ENCODE measurements at regions not wholly inside any gene's neighbourhood (a gene's known extent, or its start where the extent isn't known, plus 50 kb on each side); places are given as distances from the start of the nearest gene placed in this dataset.
"Not testable (repeated sequence)": the region's sequence is repeated elsewhere in the genome, so short reads cannot be mapped to it uniquely, and the experiment has no call there.

DNA sequence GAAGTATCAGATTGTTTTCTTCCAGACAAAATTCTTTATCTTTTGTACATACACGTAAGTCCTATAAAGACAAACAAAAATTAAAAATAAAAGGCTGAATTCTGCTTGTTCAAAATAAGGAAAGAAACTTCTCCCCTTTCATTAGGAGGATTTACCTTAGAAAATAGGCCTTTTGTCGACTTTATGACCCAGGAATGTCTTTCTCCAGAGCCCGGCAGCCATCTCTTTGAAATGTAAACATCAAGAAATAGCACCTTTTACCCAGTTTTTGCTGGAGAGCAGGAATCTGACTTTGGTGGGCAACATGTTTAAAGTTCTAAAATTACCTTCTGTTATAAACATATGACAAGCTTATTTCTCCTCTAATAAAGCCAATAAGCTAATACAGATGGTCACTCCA, 373.0 kb upstream of the FTMT start:
- no peak overlapping the region for H3K27ac ChIP-seq
- intact Hi-C loops (cut with DNase I; ENCODE audit: low total_unique reads): no loop called here

DNA sequence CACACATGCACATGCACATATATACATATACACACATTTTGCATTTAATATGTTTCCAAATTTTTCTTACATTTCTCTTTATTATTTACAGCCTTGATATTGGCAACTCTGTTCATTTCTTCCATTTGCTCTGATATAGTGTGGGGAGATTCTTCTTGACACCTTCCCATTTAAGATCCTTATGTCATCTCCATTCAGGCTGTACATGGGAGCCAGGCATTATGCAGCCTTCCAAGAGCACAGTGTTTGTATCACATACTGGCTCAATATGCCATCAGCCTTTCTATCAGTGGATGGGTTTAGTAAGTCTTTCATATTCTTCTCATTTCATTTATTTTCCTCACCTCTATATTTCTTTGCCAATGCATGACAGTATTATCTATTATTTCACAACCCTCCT, 372.3 kb upstream of the FTMT start:
- TF ChIP-seq CTCF (IDR thresholded peaks at IDR 0.05): no peak
- Histone ChIP-seq H3K36me3 (no peaks in the 10 kb centered on the region), H3K27ac (no peak overlapping the region), H3K27me3 (no peaks in the 10 kb centered on the region), H3K4me3 (no peak overlapping the region), H3K4me1 (no peaks in the 10 kb centered on the region), H3K9me3 (no peaks in the 10 kb centered on the region)
- intact Hi-C loops (cut with DNase I; ENCODE audit: low total_unique reads): no loop called here
- no peak for DNase-seq

More for the DNA sequence above, 373.0 kb upstream of the FTMT start:
- H3K9me3 ChIP-seq: no peaks in the 10 kb centered on the region
- H3K36me3 ChIP-seq: no peaks in the 10 kb centered on the region
- no peak for DNase-seq
- TF ChIP-seq CTCF (IDR thresholded peaks at IDR 0.05): no peak
- H3K27me3 ChIP-seq: no peaks in the 10 kb centered on the region
- no peaks in the 10 kb centered on the region for H3K4me1 ChIP-seq
- no peak overlapping the region for H3K4me3 ChIP-seq

- Histone ChIP-seq H3K9me3 (no peaks in the 10 kb centered on the region), H3K36me3 (no peaks in the 10 kb centered on the region), H3K4me3 (no peak overlapping the region), H3K27ac (no peak overlapping the region), H3K4me1 (no peaks in the 10 kb centered on the region), H3K27me3 (no peaks in the 10 kb centered on the region)
- no peak for DNase-seq
- TF ChIP-seq CTCF (IDR thresholded peaks at IDR 0.05): no peak
- intact Hi-C loops (cut with DNase I; ENCODE audit: low total_unique reads): no loop called here
Observed at GRCh38 chr5:121485281-121485680, 366.4 kb upstream of the FTMT start.

- intact Hi-C loops (cut with DNase I; ENCODE audit: low total_unique reads); H3K9me3 ChIP-seq; DNase-seq; H3K4me1 ChIP-seq; H3K4me3 ChIP-seq; H3K27me3 ChIP-seq; H3K27ac ChIP-seq; H3K36me3 ChIP-seq: not testable (repeated sequence)
Observed at GRCh38 chr5:121485999-121486398, 365.7 kb upstream of the FTMT start.

GRCh38 chr5:121489972-121490371, 361.7 kb upstream of the FTMT start:
- Histone ChIP-seq H3K27ac (no peak overlapping the region), H3K27me3 (no peaks in the 10 kb centered on the region), H3K4me3 (no peak overlapping the region), H3K9me3 (no peaks in the 10 kb centered on the region), H3K36me3 (no peaks in the 10 kb centered on the region), H3K4me1 (no peaks in the 10 kb centered on the region)
- DNase-seq: no peak
- intact Hi-C loops (cut with DNase I; ENCODE audit: low total_unique reads): no loop called here
- TF ChIP-seq CTCF (IDR thresholded peaks at IDR 0.05): no peak

DNA sequence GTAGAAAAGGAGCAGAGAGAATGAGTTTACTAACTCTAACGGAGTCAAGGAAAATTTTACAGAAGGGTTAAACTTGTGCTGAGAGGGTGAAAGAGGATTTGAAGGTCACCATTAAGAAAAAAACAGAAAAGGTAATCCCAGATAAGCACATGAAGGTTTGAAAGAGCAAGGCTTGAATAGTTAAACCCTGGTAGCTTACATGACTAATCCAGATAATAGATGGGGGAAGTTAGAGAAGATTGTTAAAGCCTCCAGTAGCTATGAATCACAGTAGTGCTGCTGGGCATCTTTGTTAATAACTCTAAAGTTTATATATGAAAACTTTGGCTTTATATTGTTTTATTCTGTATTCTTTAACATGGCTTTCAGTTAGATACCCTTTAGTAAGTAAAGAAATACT, 354.5 kb upstream of the FTMT start:
- Histone ChIP-seq H3K36me3 (no peaks in the 10 kb centered on the region), H3K27ac (no peak overlapping the region), H3K4me1 (no peaks in the 10 kb centered on the region), H3K27me3 (no peaks in the 10 kb centered on the region), H3K4me3 (no peak overlapping the region), H3K9me3 (no peaks in the 10 kb centered on the region)
- intact Hi-C loops (cut with DNase I; ENCODE audit: low total_unique reads): no loop called here
- DNase-seq: no peak
- TF ChIP-seq CTCF (IDR thresholded peaks at IDR 0.05): no peak
